Amniotic stem cell (primary cell): ENCODE measurements at regions not wholly inside any gene's neighbourhood (a gene's known extent, or its start where the extent isn't known, plus 50 kb on each side); places are given as distances from the start of the nearest gene placed in this dataset.

Experiments used
- DNase-seq: peaks from one replicate; lab custom pipeline; 2025; lab: John Stamatoyannopoulos, UW

GRCh38 chr16:9689597-9689996 is 492.6 kb downstream of the GRIN2A start:
- no peak for DNase-seq

- DNase-seq, result no peak
Measured at GRCh38 chr16:9695152-9695551, 487.1 kb downstream of the GRIN2A start.
